Bronchial epithelial cell (primary cell): ENCODE measurements at regions not wholly inside any gene's neighbourhood (a gene's known extent, or its start where the extent isn't known, plus 50 kb on each side); places are given as distances from the start of the nearest gene placed in this dataset.

Experiments used
- DNase-seq: peaks from one replicate; pipeline ENCODE4 v3.0.0-alpha.2; 2010; ENCODE audit warnings: low read depth
- FAIRE-seq: peaks from 2 replicates; lab custom pipeline; 2011; peaks lifted over from hg19 to GRCh38; lab: Jason Lieb, UNC
- H3K27me3 ChIP-seq: 2 replicates; pipeline ENCODE4 v1.5.1; 2011; ENCODE audit warnings: low read length; ENCODE audit not compliant: control insufficient read depth, insufficient read depth
- H3K36me3 ChIP-seq: 2 replicates; pipeline ENCODE4 v1.5.1; 2011; ENCODE audit warnings: low read length; ENCODE audit not compliant: control insufficient read depth, insufficient read depth
- H3K4me3 ChIP-seq: 2 replicates; pipeline ENCODE4 v1.5.1; 2011; ENCODE audit warnings: mild to moderate bottlenecking, low read depth, low read length, control low read depth
- TF ChIP-seq, protein P1 (sequence below): IDR thresholded peaks from 2 replicates; pipeline ENCODE4 v1.5.1; 2011; ENCODE audit warnings: mild to moderate bottlenecking, moderate library complexity, low read length, control low read depth, inconsistent platforms; ENCODE audit not compliant: insufficient read depth, severe bottlenecking

DNA sequence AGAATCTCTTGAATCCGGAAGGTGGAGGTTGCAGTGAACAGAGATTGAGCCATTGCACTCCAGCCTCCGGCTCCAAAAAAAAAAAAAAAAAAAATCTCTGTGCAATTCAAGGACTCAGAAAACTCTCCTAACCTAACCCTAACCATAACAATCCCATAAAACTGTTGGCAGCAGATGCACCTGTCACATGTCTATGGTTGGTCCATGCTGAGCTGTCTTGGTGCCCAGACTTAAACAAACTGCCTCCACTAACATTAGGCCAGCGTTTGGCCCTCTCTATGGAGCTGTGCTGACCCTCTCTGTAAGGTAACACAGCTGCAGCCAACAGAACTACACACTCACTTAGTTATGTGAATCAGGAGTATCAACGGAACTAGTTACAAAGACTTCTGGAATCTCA lies 132.5 kb upstream of the PTER start:
- DNase-seq (no peak), FAIRE-seq (no peak)
- Histone ChIP-seq H3K36me3 (no peaks in the 10 kb centered on the region), H3K27me3 (no peaks in the 10 kb centered on the region), H3K4me3 (no peak overlapping the region)
- TF ChIP-seq, protein P1, sequence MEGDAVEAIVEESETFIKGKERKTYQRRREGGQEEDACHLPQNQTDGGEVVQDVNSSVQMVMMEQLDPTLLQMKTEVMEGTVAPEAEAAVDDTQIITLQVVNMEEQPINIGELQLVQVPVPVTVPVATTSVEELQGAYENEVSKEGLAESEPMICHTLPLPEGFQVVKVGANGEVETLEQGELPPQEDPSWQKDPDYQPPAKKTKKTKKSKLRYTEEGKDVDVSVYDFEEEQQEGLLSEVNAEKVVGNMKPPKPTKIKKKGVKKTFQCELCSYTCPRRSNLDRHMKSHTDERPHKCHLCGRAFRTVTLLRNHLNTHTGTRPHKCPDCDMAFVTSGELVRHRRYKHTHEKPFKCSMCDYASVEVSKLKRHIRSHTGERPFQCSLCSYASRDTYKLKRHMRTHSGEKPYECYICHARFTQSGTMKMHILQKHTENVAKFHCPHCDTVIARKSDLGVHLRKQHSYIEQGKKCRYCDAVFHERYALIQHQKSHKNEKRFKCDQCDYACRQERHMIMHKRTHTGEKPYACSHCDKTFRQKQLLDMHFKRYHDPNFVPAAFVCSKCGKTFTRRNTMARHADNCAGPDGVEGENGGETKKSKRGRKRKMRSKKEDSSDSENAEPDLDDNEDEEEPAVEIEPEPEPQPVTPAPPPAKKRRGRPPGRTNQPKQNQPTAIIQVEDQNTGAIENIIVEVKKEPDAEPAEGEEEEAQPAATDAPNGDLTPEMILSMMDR: no peak

DNA sequence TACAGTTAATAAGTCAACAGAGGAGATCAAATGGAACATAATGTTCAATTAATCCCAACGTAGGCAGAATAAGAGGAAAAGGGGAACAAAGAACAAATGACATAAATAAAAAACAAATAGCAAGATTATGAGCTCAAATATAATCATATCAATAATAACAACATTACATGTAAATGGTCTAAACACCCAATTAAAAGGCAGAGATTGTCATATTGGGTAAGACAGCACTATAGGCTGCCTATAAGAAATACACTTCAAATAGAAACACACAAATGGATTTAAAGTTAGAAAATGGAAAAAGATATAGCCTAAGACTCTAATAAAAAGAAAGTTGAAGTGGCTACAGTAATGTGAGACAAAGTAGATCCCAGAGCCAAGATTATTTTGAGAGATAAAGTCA lies 126.4 kb upstream of the PTER start:
- H3K27me3 ChIP-seq: no peaks in the 10 kb centered on the region
- H3K4me3 ChIP-seq: no peak overlapping the region
- FAIRE-seq: no peak
- no peaks in the 10 kb centered on the region for H3K36me3 ChIP-seq
- no peak for DNase-seq
- TF ChIP-seq, protein P1: no peak

DNA sequence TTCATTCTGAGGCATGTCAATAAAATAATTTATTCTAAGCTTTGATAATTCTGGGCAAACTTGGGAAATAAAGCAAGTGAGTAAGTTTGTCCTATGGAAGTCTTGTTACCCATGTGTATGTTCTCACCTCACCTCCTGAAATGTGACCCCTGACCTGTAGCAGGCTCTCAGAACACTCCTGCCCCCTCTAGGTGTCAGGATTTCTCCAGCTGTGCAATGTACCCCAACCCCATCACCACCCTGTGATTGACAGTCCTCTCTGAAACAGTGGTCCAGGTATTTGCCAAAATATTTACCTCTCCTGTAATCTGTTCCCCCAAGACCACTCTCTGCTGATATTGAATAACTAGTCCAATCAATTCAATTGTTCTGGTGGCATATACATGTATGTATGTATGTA lies 122.6 kb upstream of the PTER start:
- Histone ChIP-seq H3K36me3 (no peaks in the 10 kb centered on the region), H3K4me3 (no peak overlapping the region), H3K27me3 (no peaks in the 10 kb centered on the region)
- DNase-seq (no peak), FAIRE-seq (no peak)
- TF ChIP-seq, protein P1: no peak

DNA sequence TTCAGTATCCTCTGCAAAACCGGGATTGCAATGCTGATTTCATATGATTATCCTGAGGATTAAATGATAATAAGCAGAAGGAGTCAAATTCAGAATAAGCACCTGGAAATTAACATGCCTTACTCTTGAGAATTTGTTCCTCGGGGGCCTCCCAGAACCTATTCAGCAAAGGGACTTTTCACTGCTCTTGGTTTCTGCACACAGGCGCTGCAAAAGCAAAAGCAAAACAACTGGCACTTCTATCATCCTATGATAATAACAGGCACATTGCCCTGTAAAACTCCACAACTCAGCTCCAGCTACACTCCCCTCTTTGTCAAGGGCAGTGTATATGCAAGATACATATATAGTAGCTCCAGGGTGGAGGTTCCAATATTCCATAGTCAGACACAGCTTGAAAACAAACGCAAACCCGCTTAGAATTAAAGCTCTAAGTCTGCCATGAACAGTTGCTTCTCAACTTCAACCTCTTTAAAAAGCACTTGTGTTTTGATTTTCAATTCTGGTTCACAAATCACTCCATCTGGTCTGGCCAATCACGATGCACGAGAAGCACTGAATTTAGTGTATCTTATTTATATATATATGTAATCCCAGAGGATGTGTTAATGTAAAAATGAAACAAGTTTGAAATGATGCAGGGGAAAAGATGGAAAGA lies 119.9 kb upstream of the PTER start:
- DNase-seq: no peak
- H3K36me3 ChIP-seq: no peaks in the 10 kb centered on the region
- H3K27me3 ChIP-seq: no peaks in the 10 kb centered on the region
- H3K4me3 ChIP-seq: no peak overlapping the region
- FAIRE-seq: no peak
- TF ChIP-seq, protein P1: no peak

DNA sequence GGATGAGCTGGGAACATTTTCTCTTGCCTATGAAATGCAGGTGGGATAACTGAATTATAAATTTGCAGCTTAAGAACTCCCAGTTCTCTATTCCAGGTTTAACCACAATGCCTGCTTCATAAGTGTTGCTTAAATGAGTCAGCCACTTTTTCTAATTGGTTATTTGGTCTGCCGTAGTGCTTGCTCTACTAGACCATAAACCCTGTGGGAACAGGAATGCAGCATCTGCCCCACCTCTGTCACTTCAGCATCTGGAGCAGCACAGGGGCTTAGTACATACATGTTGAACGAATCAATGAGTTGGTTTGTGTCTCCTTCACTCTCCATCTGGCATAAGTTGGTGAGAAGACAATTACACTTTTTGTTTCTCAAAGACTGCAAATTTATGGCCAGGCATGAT lies 95.2 kb upstream of the PTER start:
- Histone ChIP-seq H3K4me3 (no peak overlapping the region), H3K27me3 (no peaks in the 10 kb centered on the region), H3K36me3 (no peaks in the 10 kb centered on the region)
- TF ChIP-seq, protein P1: no peak
- FAIRE-seq (no peak), DNase-seq (no peak)

DNA sequence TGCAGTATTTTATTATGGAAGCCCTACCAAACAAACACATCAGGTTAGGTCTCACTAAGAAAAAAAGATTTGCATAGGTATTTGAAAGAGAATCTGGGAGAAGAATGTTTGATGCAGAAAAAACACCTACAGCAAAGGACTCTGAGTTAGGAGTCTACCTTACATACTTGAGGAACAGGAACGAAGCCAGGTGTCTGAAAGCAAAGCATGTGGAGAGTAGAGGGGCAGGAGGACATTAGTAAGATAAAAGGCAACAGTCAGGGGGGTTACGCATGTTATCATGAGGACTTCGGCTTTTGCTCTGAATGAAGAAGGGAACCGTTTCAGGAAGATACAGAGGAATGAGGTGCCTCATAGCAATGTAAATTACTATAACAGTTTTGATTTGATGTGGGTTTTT lies 87.9 kb upstream of the PTER start:
- Histone ChIP-seq H3K36me3 (no peaks in the 10 kb centered on the region), H3K4me3 (no peak overlapping the region), H3K27me3 (no peaks in the 10 kb centered on the region)
- TF ChIP-seq, protein P1: no peak
- no peak for FAIRE-seq
- no peak for DNase-seq
